ENCODE measurements at regions not wholly inside any gene's neighbourhood (a gene's known extent, or its start where the extent isn't known, plus 50 kb on each side); places are given as distances from the start of the nearest gene placed in this dataset.
A peak's percentile ranks its signal among the peaks of the same experiment; 100 is the strongest.
"Not testable (repeated sequence)": the region's sequence is repeated elsewhere in the genome, so short reads cannot be mapped to it uniquely, and the experiment has no call there.

DNA sequence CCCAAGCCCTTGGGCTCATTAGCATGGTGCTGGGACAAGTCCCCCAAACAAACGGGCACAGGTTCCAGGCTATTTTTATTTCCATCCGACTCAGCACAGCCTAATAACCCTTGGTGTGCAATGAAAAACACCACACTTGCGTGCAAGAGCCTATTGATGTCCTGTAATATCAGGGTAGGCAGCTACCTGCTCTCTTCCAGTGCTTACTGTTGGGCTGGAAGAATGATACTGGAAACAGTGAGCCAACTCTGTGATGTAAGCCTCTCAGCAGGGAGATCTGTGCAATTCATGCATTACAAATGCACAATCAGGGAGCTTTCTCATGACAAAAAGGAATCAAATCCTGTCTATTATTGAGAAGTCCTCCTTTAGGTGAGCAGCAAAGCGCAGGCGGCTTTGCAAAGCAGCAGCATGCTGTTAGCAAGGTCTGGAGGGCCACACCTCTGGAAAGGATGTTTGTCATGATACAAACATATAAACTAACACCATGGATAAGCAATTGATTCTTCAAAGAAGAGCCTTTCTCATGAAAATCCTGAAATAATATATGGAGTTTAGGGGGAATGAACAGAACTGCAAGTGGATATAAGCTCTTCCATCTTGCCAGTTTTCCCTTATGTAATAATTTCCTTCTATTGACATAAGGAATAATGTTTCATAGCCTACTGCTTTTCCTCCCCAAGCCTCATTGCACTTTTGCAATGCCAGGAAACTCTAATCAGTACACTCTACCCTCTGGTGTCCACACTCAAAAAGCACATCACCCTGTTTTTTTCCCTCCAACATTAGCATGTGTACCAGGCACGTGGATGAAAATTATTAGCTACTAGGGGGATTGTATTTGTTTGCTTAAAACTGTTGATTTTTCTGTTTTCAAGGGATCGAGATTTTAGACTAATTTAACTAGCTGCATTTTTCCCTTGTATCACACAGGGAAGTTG is 151.1 kb downstream of the ATP6V0E2 start:
- not testable (repeated sequence) for H3K4me3 ChIP-seq, H3K27ac ChIP-seq, DNase-seq

GRCh38 chr7:150025802-150026201 is 152.0 kb downstream of the ATP6V0E2 start:
- H3K4me3 ChIP-seq; H3K27ac ChIP-seq; H3K36me3 ChIP-seq; H3K4me1 ChIP-seq; H3K9me3 ChIP-seq (replicated peaks); H3K27me3 ChIP-seq; DNase-seq: not testable (repeated sequence)

More for the DNA sequence above, 151.1 kb downstream of the ATP6V0E2 start:
- H3K27me3 ChIP-seq; H3K4me1 ChIP-seq; H3K36me3 ChIP-seq; H3K9me3 ChIP-seq (replicated peaks): not testable (repeated sequence)

DNA sequence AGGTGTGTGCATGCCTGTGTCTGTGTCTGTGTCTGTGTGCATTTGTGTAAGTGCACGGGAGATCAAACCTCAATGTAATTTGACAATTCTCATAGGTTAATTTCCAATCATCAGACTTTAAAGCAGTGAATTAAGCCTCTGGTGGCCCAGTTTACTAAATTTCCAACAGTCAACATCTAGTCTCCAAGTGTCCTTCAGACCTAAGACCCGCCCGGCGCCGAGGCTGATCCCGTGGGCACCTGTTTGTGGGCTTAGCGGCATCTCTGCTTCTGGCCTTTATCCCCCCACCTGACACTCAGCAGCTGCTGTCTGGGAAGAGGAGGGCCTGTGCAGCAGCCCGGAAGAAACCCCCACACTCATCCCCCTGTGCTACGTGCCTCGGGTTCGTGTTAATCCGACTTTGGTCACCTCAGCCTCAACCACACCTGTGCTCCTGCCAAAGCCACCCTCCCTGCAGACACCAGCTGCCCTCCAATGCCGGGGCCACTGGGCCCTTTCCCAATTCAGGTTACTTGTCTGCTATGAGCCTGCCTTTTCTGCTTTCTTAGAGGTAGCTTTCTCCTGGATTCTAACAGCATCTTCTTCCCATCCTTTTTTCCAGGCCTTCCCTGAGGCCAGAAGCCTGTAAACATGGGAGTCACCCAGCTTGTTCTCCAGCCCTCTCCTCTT is 154.7 kb downstream of the ATP6V0E2 start:
- not testable (repeated sequence) for H3K27ac ChIP-seq; H3K9me3 ChIP-seq (replicated peaks); H3K27me3 ChIP-seq; H3K4me1 ChIP-seq; H3K4me3 ChIP-seq; H3K36me3 ChIP-seq
- peak; percentile 24 for DNase-seq

DNA sequence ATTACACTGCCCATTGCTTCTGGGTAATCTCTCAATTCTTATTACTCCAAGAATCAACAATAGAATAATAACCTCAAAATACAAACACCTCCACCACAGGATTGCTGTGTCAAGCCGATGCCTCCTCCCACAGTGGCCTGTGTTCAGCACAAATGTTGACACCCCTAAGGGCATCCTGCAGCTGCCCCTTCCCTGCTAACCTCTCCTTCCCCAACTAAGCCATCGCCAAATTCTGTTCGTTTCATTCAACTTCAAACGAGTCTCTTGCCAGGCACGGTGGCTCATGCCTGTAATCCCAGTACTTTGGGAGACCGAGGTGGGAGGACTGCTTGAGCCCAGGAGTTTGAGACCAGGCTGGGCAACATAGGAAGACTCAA is 155.2 kb downstream of the ATP6V0E2 start:
- not testable (repeated sequence) for H3K9me3 ChIP-seq (replicated peaks); H3K27ac ChIP-seq; H3K4me1 ChIP-seq; H3K27me3 ChIP-seq; H3K4me3 ChIP-seq; H3K36me3 ChIP-seq
- peak in 1 of 2 experiments; percentile 27 for DNase-seq

- H3K4me3 ChIP-seq; H3K27ac ChIP-seq; H3K4me1 ChIP-seq; H3K36me3 ChIP-seq; H3K27me3 ChIP-seq; H3K9me3 ChIP-seq (replicated peaks); DNase-seq: not testable (repeated sequence)
Measured at GRCh38 chr7:150031733-150032132, 158.0 kb downstream of the ATP6V0E2 start.

GRCh38 chr7:150033711-150034110 is 159.9 kb downstream of the ATP6V0E2 start:
- H3K27me3 ChIP-seq; H3K4me1 ChIP-seq; DNase-seq; H3K4me3 ChIP-seq; H3K36me3 ChIP-seq; H3K9me3 ChIP-seq (replicated peaks); H3K27ac ChIP-seq: not testable (repeated sequence)

- H3K9me3 ChIP-seq (replicated peaks); H3K4me3 ChIP-seq; H3K36me3 ChIP-seq; H3K27ac ChIP-seq; H3K4me1 ChIP-seq; DNase-seq; H3K27me3 ChIP-seq: not testable (repeated sequence)
Measured at GRCh38 chr7:150035769-150036168, 162.0 kb downstream of the ATP6V0E2 start.

DNA sequence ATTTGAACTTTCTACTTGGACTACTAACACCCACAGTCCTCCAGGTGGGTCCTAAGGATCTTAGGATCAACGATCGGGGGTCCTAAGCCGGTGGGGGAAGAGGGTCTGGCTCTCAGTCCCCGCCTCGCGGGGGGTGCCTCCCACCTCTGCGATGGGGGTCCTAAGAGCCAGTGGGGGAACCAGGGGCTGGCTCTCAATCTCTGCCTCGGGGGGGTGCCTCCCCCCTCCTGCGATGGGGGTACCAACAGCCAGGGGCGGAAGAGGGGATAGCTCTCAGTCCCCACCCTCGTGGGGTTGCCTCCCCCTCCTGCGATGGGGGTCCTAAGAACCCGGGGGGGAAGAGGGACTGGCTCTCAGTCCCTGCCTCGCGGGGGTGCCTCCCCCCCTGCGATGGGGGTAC is 165.3 kb downstream of the ATP6V0E2 start:
- not testable (repeated sequence) for H3K27ac ChIP-seq; H3K36me3 ChIP-seq; H3K9me3 ChIP-seq (replicated peaks); H3K27me3 ChIP-seq; H3K4me3 ChIP-seq; DNase-seq; H3K4me1 ChIP-seq

DNA sequence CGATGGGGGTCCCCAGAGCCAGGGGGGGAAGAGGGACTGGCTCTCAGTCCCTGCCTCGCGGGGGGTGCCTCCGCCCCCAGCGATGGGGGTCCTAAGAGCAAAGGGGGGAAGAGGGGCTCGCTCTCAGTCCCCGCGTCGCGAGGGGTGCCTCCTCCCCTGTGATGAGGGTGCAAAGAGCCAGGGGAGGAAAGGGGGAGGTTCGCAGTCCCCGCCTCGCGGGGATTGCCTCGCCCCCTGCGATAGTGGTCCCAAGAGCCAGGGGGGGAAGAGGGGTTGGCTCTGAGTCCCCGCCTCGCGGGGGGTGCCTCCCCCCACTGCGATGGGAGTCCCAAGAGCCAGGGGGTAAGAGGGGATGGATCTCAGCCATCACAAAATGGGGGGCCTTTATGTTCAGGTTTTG is 168.5 kb downstream of the ATP6V0E2 start:
- not testable (repeated sequence) for H3K9me3 ChIP-seq (replicated peaks); H3K4me3 ChIP-seq; DNase-seq; H3K4me1 ChIP-seq; H3K27me3 ChIP-seq; H3K27ac ChIP-seq; H3K36me3 ChIP-seq

DNA sequence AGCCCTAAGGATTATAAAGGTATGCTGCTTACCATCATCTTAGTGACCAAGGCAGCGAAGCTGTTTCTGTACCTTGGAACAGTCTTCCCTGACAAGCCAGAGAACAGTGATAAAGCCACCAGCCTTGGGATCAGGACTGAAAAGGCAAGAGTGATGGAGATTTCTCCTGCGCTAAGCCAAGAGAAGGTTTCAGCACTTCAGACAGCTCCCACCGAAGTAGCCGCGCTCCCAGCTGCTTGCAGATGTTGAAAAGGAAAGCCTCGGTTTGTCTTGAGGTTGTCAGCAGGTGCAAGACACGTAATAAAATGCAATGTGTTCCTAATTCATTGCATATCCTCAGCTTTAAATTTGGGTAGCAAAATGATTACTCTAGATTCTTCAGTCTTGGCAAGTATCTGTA is 171.0 kb downstream of the ATP6V0E2 start:
- H3K27ac ChIP-seq; H3K27me3 ChIP-seq; H3K4me3 ChIP-seq; H3K9me3 ChIP-seq (replicated peaks); H3K4me1 ChIP-seq; H3K36me3 ChIP-seq: not testable (repeated sequence)
- DNase-seq: peak; percentile 20 to 55

GRCh38 chr7:150045596-150045995 is 171.8 kb downstream of the ATP6V0E2 start:
- not testable (repeated sequence) for H3K27me3 ChIP-seq; H3K36me3 ChIP-seq; DNase-seq; H3K4me3 ChIP-seq; H3K9me3 ChIP-seq (replicated peaks); H3K27ac ChIP-seq; H3K4me1 ChIP-seq

DNA sequence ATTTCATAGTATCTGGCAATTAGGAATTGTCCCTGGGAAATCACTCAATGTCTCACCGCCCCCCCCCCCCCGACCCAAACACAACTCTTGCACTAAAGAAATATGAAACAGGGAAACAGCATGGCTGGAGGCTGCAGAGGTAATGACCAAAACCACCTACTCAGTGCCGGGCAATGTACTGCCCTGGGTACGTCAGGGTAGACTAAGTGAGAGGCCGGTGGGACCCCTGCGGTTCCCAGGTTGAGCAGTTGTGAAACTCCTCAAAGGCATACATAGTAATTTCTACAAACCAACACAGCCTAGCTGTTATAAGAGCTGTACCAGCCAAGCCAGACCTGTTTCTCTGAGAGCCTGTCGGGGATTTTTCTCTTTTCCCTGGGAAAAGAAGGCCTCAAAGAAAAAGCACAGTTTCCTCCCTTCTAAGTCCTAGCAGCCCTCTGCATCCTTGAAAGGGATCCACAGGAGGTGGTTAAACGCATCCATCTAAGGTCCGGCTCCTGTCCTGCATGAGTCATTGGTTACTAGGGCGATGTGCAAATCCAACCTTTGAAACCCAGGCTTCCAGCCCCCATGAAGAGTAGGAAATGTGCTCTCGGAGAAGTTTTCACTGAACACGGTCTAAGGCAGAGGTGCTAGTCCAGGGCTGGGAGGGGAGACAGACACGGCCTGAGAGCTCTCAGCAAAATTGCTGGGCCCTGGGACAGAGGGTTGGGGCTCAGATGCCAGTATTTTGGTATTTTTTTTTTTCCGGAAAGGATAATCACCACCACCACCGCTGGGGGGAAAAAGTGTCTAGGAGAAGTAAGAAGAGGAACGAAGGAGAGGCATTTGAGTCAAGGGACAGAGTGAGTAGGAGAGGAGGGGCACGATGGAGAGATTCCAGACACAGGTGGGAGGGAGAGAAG is 172.8 kb downstream of the ATP6V0E2 start:
- H3K4me3 ChIP-seq; H3K27ac ChIP-seq; H3K27me3 ChIP-seq; H3K4me1 ChIP-seq; DNase-seq; H3K36me3 ChIP-seq; H3K9me3 ChIP-seq (replicated peaks): not testable (repeated sequence)

DNA sequence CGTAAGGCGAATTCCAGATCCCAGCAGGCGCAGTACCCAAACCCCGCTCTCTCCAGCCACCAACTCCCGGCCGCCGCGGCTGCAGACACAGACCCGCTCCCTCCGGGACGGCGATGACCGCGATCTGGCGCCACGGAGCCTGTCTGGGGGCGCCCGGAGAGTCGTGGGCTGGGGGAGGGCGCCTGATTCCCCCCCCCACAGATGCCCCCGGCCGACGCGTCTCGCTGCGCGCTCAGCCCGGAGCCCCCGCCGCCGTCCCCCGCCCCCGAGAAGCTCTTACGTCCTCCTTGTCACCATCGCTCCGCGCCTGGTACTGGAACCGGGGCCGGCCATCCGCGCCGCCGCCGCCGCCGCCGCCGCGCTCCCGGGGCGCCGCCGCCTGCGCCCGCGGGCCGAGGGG is 173.6 kb downstream of the ATP6V0E2 start:
- H3K27ac ChIP-seq; H3K36me3 ChIP-seq; DNase-seq; H3K4me1 ChIP-seq; H3K9me3 ChIP-seq (replicated peaks); H3K4me3 ChIP-seq; H3K27me3 ChIP-seq: not testable (repeated sequence)

DNA sequence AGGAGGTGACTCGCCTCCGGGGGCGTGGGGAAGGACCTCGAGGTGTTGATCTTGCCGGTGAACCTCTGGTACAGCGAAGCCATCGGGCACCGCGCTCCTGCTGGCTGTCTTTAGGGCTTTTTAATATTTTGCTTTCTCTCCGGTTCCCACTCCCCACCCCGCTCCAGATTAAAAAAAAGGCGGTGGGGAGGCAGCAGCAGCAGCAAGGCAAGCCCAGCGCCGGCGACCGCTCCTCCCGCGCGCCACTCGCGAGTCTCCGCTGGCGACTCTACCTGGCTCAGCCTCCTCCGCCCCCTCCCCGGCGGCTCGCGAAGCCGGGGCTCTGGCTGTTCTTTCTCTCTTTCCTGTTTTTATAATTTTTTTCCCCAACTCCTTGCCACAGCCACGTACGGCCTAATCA is 174.0 kb downstream of the ATP6V0E2 start:
- H3K4me3 ChIP-seq; DNase-seq; H3K27ac ChIP-seq; H3K36me3 ChIP-seq; H3K4me1 ChIP-seq; H3K9me3 ChIP-seq (replicated peaks); H3K27me3 ChIP-seq: not testable (repeated sequence)

All from SJCRH30 (cell line).